PC-9 (cell line): ENCODE measurements at regions not wholly inside any gene's neighbourhood (a gene's known extent, or its start where the extent isn't known, plus 50 kb on each side); places are given as distances from the start of the nearest gene placed in this dataset.

ENCODE experiments used
- CTCF ChIP-seq: fragments of 200-600 bp; sonication (generic); conservative IDR thresholded peaks from 2 replicates; pipeline ENCODE4 v1.6.1; 2017; ENCODE audit warnings: mixed run types, antibody characterized with exemption, mild to moderate bottlenecking, moderate library complexity
- EZH2 ChIP-seq: fragments of 200-600 bp; sonication (generic); IDR thresholded peaks from 2 replicates; pipeline ENCODE4 v1.8.0; 2017; ENCODE audit warnings: antibody characterized with exemption, low read depth

DNA sequence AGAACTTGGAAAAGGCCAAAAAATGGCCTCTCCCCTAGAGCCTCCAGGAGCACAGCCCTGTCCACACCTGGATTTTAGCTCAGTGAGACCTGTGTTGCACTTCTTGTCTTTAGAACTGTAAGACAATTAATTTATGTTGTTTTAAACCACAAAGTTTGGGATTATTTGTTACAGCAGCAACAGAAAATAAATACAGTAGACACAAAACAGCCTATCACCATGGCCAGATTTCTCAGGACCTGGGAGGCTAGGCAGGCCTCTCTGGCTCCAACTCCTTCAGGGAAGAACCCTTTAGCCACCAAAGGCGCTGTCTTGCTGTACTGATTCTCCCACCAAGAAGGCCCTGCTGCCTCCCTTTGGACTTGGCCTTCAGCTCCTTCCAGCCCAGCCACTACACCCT, 54.1 kb upstream of the PSAP start:
- TF ChIP-seq CTCF: no peak
- TF ChIP-seq EZH2: no peak
